IMR-90 (cell line): ENCODE measurements at regions not wholly inside any gene's neighbourhood (a gene's known extent, or its start where the extent isn't known, plus 50 kb on each side); places are given as distances from the start of the nearest gene placed in this dataset.

Experiments used
- ATAC-seq: fragments of 200-7000 bp; cut with Tn5 transposase; 2 replicates; pipeline ENCODE4 v1.9.1; 2020; ENCODE audit warnings: low read depth, mild to moderate bottlenecking, moderate library complexity
- BruUV-seq: library from RNA; stranded (reverse); fragments of 400-500 nt; replicated peaks from 2 replicates; lab custom pipeline; 2021; lab: Mats Ljungman, UMichigan
- CTCF ChIA-PET: fragments of 300-600 bp; formaldehyde crosslinking; extraction: SDS; loops from one replicate; lab custom pipeline; 2021; ENCODE audit warnings: antibody characterized with exemption; lab: Yijun Ruan, JAX
- POLR2A ChIA-PET: fragments of 300-600 bp; sonication (Branson Sonifier 250); formaldehyde crosslinking; loops from one replicate; lab custom pipeline; 2022; ENCODE audit warnings: antibody characterized with exemption; ENCODE audit not compliant: unreplicated experiment; lab: Charles Lee
- DNase-seq: peaks from one replicate; pipeline ENCODE4 v3.0.0; 2013
- H2AFZ ChIP-seq: replicated peaks from 2 replicates; pipeline ENCODE3; 2013; ENCODE audit warnings: low read length, mild to moderate bottlenecking; ENCODE audit not compliant: poor library complexity
- H2AK5ac ChIP-seq: 2 replicates; pipeline ENCODE4 v1.6.1; 2013; ENCODE audit warnings: low read depth, low read length, inconsistent platforms
- H2AK9ac ChIP-seq: replicated peaks from 2 replicates; pipeline ENCODE3; 2013; ENCODE audit warnings: mild to moderate bottlenecking, low read depth, low read length, moderate library complexity; ENCODE audit not compliant: poor library complexity
- H2BK120ac ChIP-seq: 2 replicates; pipeline ENCODE4 v1.6.1; 2013; ENCODE audit warnings: low read depth, low read length, inconsistent platforms
- H2BK15ac ChIP-seq: 3 replicates; pipeline ENCODE4 v1.6.1; 2013; ENCODE audit warnings: low read depth, low read length, inconsistent platforms
- H2BK20ac ChIP-seq: 2 replicates; pipeline ENCODE4 v1.6.1; 2013; ENCODE audit warnings: low read depth, mild to moderate bottlenecking, inconsistent platforms, low read length, moderate library complexity
- H2BK5ac ChIP-seq: 2 replicates; pipeline ENCODE4 v1.6.1; 2013; ENCODE audit warnings: mild to moderate bottlenecking, low read depth, low read length, inconsistent platforms; ENCODE audit not compliant: poor library complexity, severe bottlenecking
- H3K14ac ChIP-seq: replicated peaks from 2 replicates; pipeline ENCODE4 v1.6.1; 2013; ENCODE audit warnings: low read depth, low read length, inconsistent platforms
- H3K18ac ChIP-seq: 2 replicates; pipeline ENCODE4 v1.6.1; 2013; ENCODE audit warnings: low read depth, low read length, control low read depth
- H3K23ac ChIP-seq: 2 replicates; pipeline ENCODE4 v1.6.1; 2013; ENCODE audit warnings: low read depth, low read length, inconsistent platforms
- H3K27ac ChIP-seq: 2 replicates; pipeline ENCODE4 v1.5.1; 2013; ENCODE audit warnings: mild to moderate bottlenecking, control low read depth, low read length; ENCODE audit not compliant: insufficient read depth
- H3K27me3 ChIP-seq: 2 replicates; pipeline ENCODE4 v1.6.1; 2013; ENCODE audit warnings: low read length; ENCODE audit not compliant: control insufficient read depth, insufficient read depth
- H3K36me3 ChIP-seq: 2 replicates; pipeline ENCODE4 v1.6.1; 2013; ENCODE audit warnings: low read length, mixed read lengths; ENCODE audit not compliant: control insufficient read depth, insufficient read depth
- H3K4ac ChIP-seq: 2 replicates; pipeline ENCODE4 v1.6.1; 2013; ENCODE audit warnings: low read depth, low read length, inconsistent platforms
- H3K4me1 ChIP-seq: 2 replicates; pipeline ENCODE4 v1.6.1; 2013; ENCODE audit warnings: low read length, mixed read lengths; ENCODE audit not compliant: control insufficient read depth, insufficient read depth
- H3K4me2 ChIP-seq: 2 replicates; pipeline ENCODE4 v1.6.1; 2013; ENCODE audit warnings: low read depth, mild to moderate bottlenecking, control low read depth, low read length, moderate library complexity
- H3K4me3 ChIP-seq: 2 replicates; pipeline ENCODE4 v1.5.1; 2013; ENCODE audit warnings: low read depth, mild to moderate bottlenecking, control low read depth, low read length, moderate library complexity; ENCODE audit not compliant: insufficient read depth
- H3K56ac ChIP-seq: 2 replicates; pipeline ENCODE4 v1.6.1; 2013; ENCODE audit warnings: low read length, inconsistent platforms; ENCODE audit not compliant: insufficient read depth; ENCODE audit errors: extremely low read depth
- H3K79me1 ChIP-seq, 2 experiments: 2 replicates each; pipeline ENCODE4 v1.6.1; 2013; ENCODE audit warnings: low read length in 2 of 2, inconsistent platforms in 1 of 2, low read depth in 1 of 2
- H3K9ac ChIP-seq: 2 replicates; pipeline ENCODE4 v1.6.1; 2013; ENCODE audit warnings: low read depth, low read length, control low read depth
- H3K9me1 ChIP-seq: 2 replicates; pipeline ENCODE4 v1.6.1; 2013; ENCODE audit warnings: low read length, inconsistent platforms; ENCODE audit not compliant: insufficient read depth
- H3K9me3 ChIP-seq: 2 replicates; pipeline ENCODE4 v1.6.1; 2013; ENCODE audit warnings: low read length; ENCODE audit not compliant: control insufficient read depth, insufficient read depth
- H4K20me1 ChIP-seq: 2 replicates; pipeline ENCODE4 v1.6.1; 2013; ENCODE audit warnings: low read length, inconsistent platforms; ENCODE audit not compliant: insufficient read depth
- H4K5ac ChIP-seq: 2 replicates; pipeline ENCODE4 v1.6.1; 2013; ENCODE audit warnings: mild to moderate bottlenecking, low read depth, low read length, control low read depth
- H4K8ac ChIP-seq, 2 experiments: 2 replicates each; pipeline ENCODE4 v1.6.1; 2013; ENCODE audit warnings: low read depth in 2 of 2, low read length in 2 of 2, control low read depth in 1 of 2, inconsistent platforms in 1 of 2
- H4K91ac ChIP-seq: 2 replicates; pipeline ENCODE4 v1.6.1; 2013; ENCODE audit warnings: low read depth, low read length, inconsistent platforms; ENCODE audit not compliant: insufficient read depth
- CEBPB ChIP-seq: IDR thresholded peaks from 2 replicates; pipeline ENCODE4 v1.6.1; 2012; ENCODE audit warnings: low read depth, low read length, improper control_type of control experiment
- FOS ChIP-seq: fragments of 150-350 bp; IDR thresholded peaks from 2 replicates; pipeline ENCODE4 v1.6.1; 2016; ENCODE audit warnings: low read depth, low read length
- MAFK ChIP-seq: IDR thresholded peaks from 2 replicates; pipeline ENCODE4 v1.6.1; 2012; ENCODE audit warnings: low read depth, low read length, improper control_type of control experiment
- RAD21 ChIP-seq: IDR thresholded peaks from 2 replicates; pipeline ENCODE4 v1.6.1; 2012; ENCODE audit warnings: low read length, improper control_type of control experiment
- RCOR1 ChIP-seq: IDR thresholded peaks from 2 replicates; pipeline ENCODE4 v1.6.1; 2012; ENCODE audit warnings: mild to moderate bottlenecking, low read length, improper control_type of control experiment; ENCODE audit not compliant: insufficient replicate concordance
- USF2 ChIP-seq: fragments of 150-350 bp; IDR thresholded peaks from 2 replicates; pipeline ENCODE4 v1.6.1; 2017; ENCODE audit warnings: mild to moderate bottlenecking, antibody characterized with exemption, low read length, low read depth
- WGBS, 2 experiments: methylation state at CpG; one replicate each; pipeline versions ENCODE4 v1.1.5 to v1.1.7; 2013; ENCODE audit warnings: missing lambda C conversion rate in 2 of 2; ENCODE audit not compliant: insufficient read length in 1 of 2; ENCODE audit errors: extremely low coverage in 2 of 2; 5-methylcytosine and 5-hydroxymethylcytosine counted together
- dilution Hi-C: fragments of 300-500 bp; cut with HindIII; formaldehyde crosslinking; loops from one replicate; pipeline ENCODE4 v1.14.3; 2018; ENCODE audit warnings: low sequenced_read_pairs; ENCODE audit not compliant: unreplicated experiment
- in situ Hi-C: fragments of 300-500 bp; cut with MboI; formaldehyde crosslinking; loops from 3 replicates; pipeline ENCODE4 v1.14.3; 2019; ENCODE audit warnings: low sequenced_read_pairs, inconsistent platforms, mixed read lengths
- intact Hi-C: fragments of 100-400 bp; cut with micrococcal nuclease; formaldehyde crosslinking; loops from 2 replicates; pipeline ENCODE4 v1.10.0; 2022

- H3K4ac ChIP-seq, result no peak overlapping the region
- H3K23ac ChIP-seq, result no peak overlapping the region
- TF ChIP-seq RCOR1 (no peak), RAD21 (no peak), CEBPB (no peak), USF2 (no peak), MAFK (no peak), FOS (no peak)
- no peaks in the 10 kb centered on the region for H3K36me3 ChIP-seq
- BruUV-seq, result no TSS peak
- DNase-seq (no peak), ATAC-seq (no peak)
- no peak overlapping the region for H3K9ac ChIP-seq
- H3K14ac ChIP-seq, result no peak overlapping the region
- dilution Hi-C loops, result no loop called here
- peaks cover 2% of the 10 kb centered on the region; the same call in 1 of the 2 replicates for H3K9me3 ChIP-seq
- no peak overlapping the region for H3K56ac ChIP-seq
- H3K4me3 ChIP-seq, result no peak overlapping the region
- no peaks in the 10 kb centered on the region for H3K27me3 ChIP-seq
- no peak overlapping the region for H4K91ac ChIP-seq
- no peak overlapping the region for H2BK20ac ChIP-seq
- no peak overlapping the region for H2AK5ac ChIP-seq
- H3K4me2 ChIP-seq, result no peak overlapping the region
- no peak overlapping the region for H2BK120ac ChIP-seq
- H3K18ac ChIP-seq, result no peak overlapping the region
- no peaks in the 10 kb centered on the region for H4K20me1 ChIP-seq
- H3K27ac ChIP-seq, result no peak overlapping the region
- ChIA-PET CTCF (interaction anchor here (0.6 kb wide), 1 partner anchor 210 kb away, joined by 6 read pairs; no protein-coding TSS in a partner anchor), POLR2A (no interaction called here)
- no peaks in the 10 kb centered on the region for H3K4me1 ChIP-seq
- no peak overlapping the region for H2BK5ac ChIP-seq
- H2BK15ac ChIP-seq, result no peak overlapping the region
- H2AFZ ChIP-seq, result no peak overlapping the region
- H3K79me1 ChIP-seq, result no peaks in the 10 kb centered on the region
- H4K5ac ChIP-seq, result no peak overlapping the region
- WGBS, 2 experiments, result no CpG with 5 or more reads among the region's 1 CpG
- no peak overlapping the region for H4K8ac ChIP-seq
- no peaks in the 10 kb centered on the region for H3K9me1 ChIP-seq
- H2AK9ac ChIP-seq, result no peak overlapping the region
- intact Hi-C loops, result no loop called here
- in situ Hi-C loops, result no loop called here
Measured at GRCh38 chr2:67806816-67807215, 256.0 kb downstream of the C1D start.
